ENCODE measurements at regions not wholly inside any gene's neighbourhood (a gene's known extent, or its start where the extent isn't known, plus 50 kb on each side); places are given as distances from the start of the nearest gene placed in this dataset.

- Histone ChIP-seq H3K9ac (ENCODE audit: insufficient read depth, low read depth, low read length) (no peak overlapping the region), H4K20me1 (ENCODE audit: insufficient read depth, low read length) (no peaks in the 10 kb centered on the region), H3K79me2 (ENCODE audit: insufficient read depth, low read length) (no peaks in the 10 kb centered on the region), H2AFZ (ENCODE audit: low read length) (no peak overlapping the region), H3K36me3 (replicated peaks in 1 of 2; ENCODE audit: control insufficient read depth in 1 of 2, insufficient read depth in 2 of 2, low read length in 2 of 2) (no peaks in the 10 kb centered on the region), H3K4me1 (ENCODE audit: insufficient read depth, low read length) (peaks cover 35% of the 10 kb centered on the region), H3K27me3 (ENCODE audit: control insufficient read depth in 1 of 2, insufficient read depth in 2 of 2, low read length in 2 of 2) (no peaks in the 10 kb centered on the region), H3K9me3 (ENCODE audit: low read length) (peaks cover 12% of the 10 kb centered on the region), H3K4me3 (replicated peaks in 1 of 3; ENCODE audit: insufficient read depth in 1 of 3, low read depth in 2 of 3, low read length in 3 of 3) (no peak overlapping the region), H3K27ac (ENCODE audit: extremely low read length, insufficient read depth, low read length) (no peak overlapping the region), H3K4me2 (ENCODE audit: low read depth, low read length) (no peak overlapping the region)
- TF ChIP-seq ZNF530 (CRISPR knock-in tag; IDR thresholded peaks at IDR 0.05; ENCODE audit: low read depth) (no peak), NRL (CRISPR knock-in tag; IDR thresholded peaks at IDR 0.05; ENCODE audit: borderline replicate concordance) (no peak), ZNF232 (CRISPR knock-in tag; IDR thresholded peaks at IDR 0.05; ENCODE audit: borderline replicate concordance) (no peak), ZFP36L1 (CRISPR knock-in tag; IDR thresholded peaks at IDR 0.05) (no peak), BATF2 (CRISPR knock-in tag; IDR thresholded peaks at IDR 0.05) (no peak), FOSL2 (CRISPR knock-in tag; IDR thresholded peaks at IDR 0.05) (peak; percentile 68)
- no peak for ATAC-seq
- CTCF ChIA-PET (ENCODE audit: low intra/inter-chr PET ratio, low total read pairs): no interaction called here
- in situ Hi-C loops (cut with HindIII; ENCODE audit: extremely low pct_ligation_motif_present, low pct_unique_long_range_greater_than_20kb) (no loop called here), intact Hi-C loops (cut with micrococcal nuclease; ENCODE audit: unreplicated experiment) (no loop called here)
- BruUV-seq (replicated peaks): no TSS peak
- POLR2A ChIA-PET: interaction anchor here (1.0 to 1.1 kb wide), 2 partner anchors 92 to 100 kb away, joined by 3 read pairs; no protein-coding TSS in a partner anchor
- FAIRE-seq: no peak
- DNase-seq (ENCODE audit: low spot score): peak; percentile 64
- 76% methylated on average over 2 of the region's 2 CpGs for WGBS (ENCODE audit: low lambda C conversion rate)
Observed at GRCh38 chr2:215528555-215528954, 92.7 kb upstream of the FN1 start.

GRCh38 chr2:215527736-215528135, 91.9 kb upstream of the FN1 start:
- no peak overlapping the region for H3K4me2 ChIP-seq (ENCODE audit: low read depth, low read length)
- no peak for ATAC-seq
- no peak overlapping the region for H3K4me3 ChIP-seq (replicated peaks in 1 of 3; ENCODE audit: insufficient read depth in 1 of 3, low read depth in 2 of 3, low read length in 3 of 3)
- TF ChIP-seq CBX1 (IDR thresholded peaks at IDR 0.05; ENCODE audit: low read depth) (no peak), ZSCAN21 (CRISPR knock-in tag; IDR thresholded peaks at IDR 0.05; ENCODE audit: borderline replicate concordance) (no peak), ISL2 (CRISPR knock-in tag; IDR thresholded peaks at IDR 0.05) (no peak), WIZ (CRISPR knock-in tag; IDR thresholded peaks at IDR 0.05) (no peak), KLF9 (CRISPR knock-in tag; IDR thresholded peaks at IDR 0.05; ENCODE audit: low read depth) (no peak), TRIM24 (CRISPR knock-in tag; IDR thresholded peaks at IDR 0.05) (no peak), TAF1 (CRISPR knock-in tag; IDR thresholded peaks at IDR 0.05) (no peak), ZNF557 (CRISPR knock-in tag; IDR thresholded peaks at IDR 0.05) (no peak)
- 100% methylated on average over 1 of the region's 1 CpG for WGBS (ENCODE audit: low lambda C conversion rate)
- DNase-seq (ENCODE audit: low spot score): no peak
- no peak overlapping the region for H2AFZ ChIP-seq (ENCODE audit: low read length)
- CTCF ChIA-PET (ENCODE audit: low intra/inter-chr PET ratio, low total read pairs): no interaction called here
- H3K36me3 ChIP-seq (replicated peaks in 1 of 2; ENCODE audit: control insufficient read depth in 1 of 2, insufficient read depth in 2 of 2, low read length in 2 of 2): no peaks in the 10 kb centered on the region
- H3K27me3 ChIP-seq (ENCODE audit: control insufficient read depth in 1 of 2, insufficient read depth in 2 of 2, low read length in 2 of 2): no peaks in the 10 kb centered on the region
- H3K79me2 ChIP-seq (ENCODE audit: insufficient read depth, low read length): no peaks in the 10 kb centered on the region
- in situ Hi-C loops (cut with HindIII; ENCODE audit: extremely low pct_ligation_motif_present, low pct_unique_long_range_greater_than_20kb): no loop called here
- no peak for FAIRE-seq
- no peak overlapping the region for H3K27ac ChIP-seq (ENCODE audit: extremely low read length, insufficient read depth, low read length)
- intact Hi-C loops (cut with micrococcal nuclease; ENCODE audit: unreplicated experiment): no loop called here
- BruUV-seq (replicated peaks): no TSS peak
- H4K20me1 ChIP-seq (ENCODE audit: insufficient read depth, low read length): no peaks in the 10 kb centered on the region
- POLR2A ChIA-PET: no interaction called here
- no peak overlapping the region for H3K9ac ChIP-seq (ENCODE audit: insufficient read depth, low read depth, low read length)
- H3K9me3 ChIP-seq (ENCODE audit: low read length): peaks cover 11% of the 10 kb centered on the region
- H3K4me1 ChIP-seq (ENCODE audit: insufficient read depth, low read length): peaks cover 27% of the 10 kb centered on the region

Measured in HepG2 (cell line).